Right atrium auricular region (tissue), 2 donors: ENCODE measurements at regions not wholly inside any gene's neighbourhood (a gene's known extent, or its start where the extent isn't known, plus 50 kb on each side); places are given as distances from the start of the nearest gene placed in this dataset.

Source experiments
- DNase-seq: peaks from one replicate; pipeline ENCODE4 v3.0.0-alpha.2; 2019; ENCODE audit warnings: low spot score
- H3K27ac ChIP-seq, 2 donors: fragments of 200-600 bp; sonication (generic); 1 replicate in 1 of 2; 2 replicates in 1 of 2; pipeline ENCODE4 v1.5.1; 2016 to 2019
- H3K27me3 ChIP-seq, 2 donors: fragments of 200-600 bp; sonication (generic); one replicate each; pipeline versions ENCODE4 v1.5.1 to v1.6.0; 2017 to 2019
- H3K36me3 ChIP-seq: fragments of 200-600 bp; sonication (generic); one replicate; pipeline ENCODE4 v1.5.1; 2016
- H3K4me1 ChIP-seq, 2 donors: fragments of 200-600 bp; sonication (generic); one replicate each; pipeline versions ENCODE4 v1.5.1 to v1.6.0; 2017 to 2019
- H3K4me3 ChIP-seq, 2 donors: fragments of 200-600 bp; sonication (generic); 1 replicate in 1 of 2; 2 replicates in 1 of 2; pipeline ENCODE4 v1.5.1; 2017 to 2019; ENCODE audit warnings: mild to moderate bottlenecking in 1 of 2, moderate library complexity in 1 of 2
- H3K9me3 ChIP-seq, 2 donors: fragments of 200-600 bp; sonication (generic); one replicate each; pipeline ENCODE4 v1.5.1; 2019
- CTCF ChIP-seq, 2 donors: fragments of 200-600 bp; sonication (generic); IDR thresholded peaks; one replicate each; pipeline ENCODE4 v1.5.1; 2019; ENCODE audit warnings: antibody characterized with exemption in 2 of 2

- no peaks in the 10 kb centered on the region for H3K9me3 ChIP-seq
- no peaks in the 10 kb centered on the region for H3K36me3 ChIP-seq
- TF ChIP-seq CTCF (IDR thresholded peaks at IDR 0.05): no peak
- no peaks in the 10 kb centered on the region for H3K27me3 ChIP-seq
- DNase-seq: no peak
- no peaks in the 10 kb centered on the region for H3K4me1 ChIP-seq
- H3K27ac ChIP-seq: no peak overlapping the region
- no peak overlapping the region for H3K4me3 ChIP-seq
Observed at GRCh38 chr7:124219681-124220080, 186.8 kb upstream of the TMEM229A start.

DNA sequence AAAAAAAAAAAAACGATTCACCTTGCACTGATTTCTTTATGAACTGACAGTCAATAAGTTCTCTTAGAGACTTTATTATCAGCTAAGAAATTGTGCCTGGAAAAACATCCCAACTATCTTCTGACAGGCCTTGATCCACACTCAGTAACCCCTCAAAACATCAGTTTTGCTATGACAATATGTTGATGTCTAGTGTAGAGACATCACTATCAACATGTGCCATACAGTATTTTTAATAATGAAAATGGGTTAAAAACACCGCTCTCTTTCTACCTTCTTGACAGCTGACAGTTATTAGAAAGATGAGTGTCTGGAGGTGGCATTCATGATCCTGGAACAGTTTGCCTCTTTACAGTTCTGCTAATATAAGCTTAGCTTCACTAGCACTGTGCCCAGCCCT, 175.8 kb upstream of the TMEM229A start:
- no peaks in the 10 kb centered on the region for H3K4me1 ChIP-seq
- no peak overlapping the region for H3K27ac ChIP-seq
- H3K36me3 ChIP-seq: no peaks in the 10 kb centered on the region
- no peak for TF ChIP-seq CTCF (IDR thresholded peaks at IDR 0.05)
- H3K4me3 ChIP-seq: no peak overlapping the region
- no peak for DNase-seq
- no peaks in the 10 kb centered on the region for H3K9me3 ChIP-seq
- H3K27me3 ChIP-seq: no peaks in the 10 kb centered on the region

DNA sequence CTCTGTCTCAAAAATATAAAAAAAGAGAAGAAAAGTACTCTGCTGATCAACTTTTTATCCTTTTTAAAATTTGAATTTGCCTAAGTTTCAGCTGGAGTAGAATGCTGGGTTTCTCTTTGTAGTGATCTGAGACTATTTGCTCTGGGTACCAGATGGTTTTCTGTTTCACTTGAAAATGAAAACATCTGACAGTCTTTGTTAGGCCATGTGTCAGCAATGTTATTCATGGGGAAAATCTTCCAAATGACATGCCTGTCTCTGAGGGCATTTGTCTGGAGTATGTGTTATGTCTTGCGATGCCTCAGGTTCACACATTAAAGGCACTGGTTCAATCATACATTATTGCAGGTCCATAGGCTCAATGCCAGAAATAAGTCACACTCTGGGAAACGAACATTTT, 175.3 kb upstream of the TMEM229A start:
- H3K4me3 ChIP-seq: no peak overlapping the region
- no peaks in the 10 kb centered on the region for H3K4me1 ChIP-seq
- no peak for DNase-seq
- H3K36me3 ChIP-seq: no peaks in the 10 kb centered on the region
- no peaks in the 10 kb centered on the region for H3K27me3 ChIP-seq
- no peak for TF ChIP-seq CTCF (IDR thresholded peaks at IDR 0.05)
- H3K9me3 ChIP-seq: no peaks in the 10 kb centered on the region
- no peak overlapping the region for H3K27ac ChIP-seq

GRCh38 chr7:124205526-124205925, 172.7 kb upstream of the TMEM229A start:
- Histone ChIP-seq H3K27me3 (no peaks in the 10 kb centered on the region), H3K9me3 (no peaks in the 10 kb centered on the region), H3K4me3 (no peak overlapping the region), H3K36me3 (no peaks in the 10 kb centered on the region), H3K27ac (no peak overlapping the region), H3K4me1 (no peaks in the 10 kb centered on the region)
- DNase-seq: no peak
- no peak for TF ChIP-seq CTCF (IDR thresholded peaks at IDR 0.05)

GRCh38 chr7:124202546-124202945, 169.7 kb upstream of the TMEM229A start:
- Histone ChIP-seq H3K27ac (no peak overlapping the region), H3K4me3 (no peak overlapping the region), H3K4me1 (no peaks in the 10 kb centered on the region), H3K9me3 (no peaks in the 10 kb centered on the region), H3K36me3 (no peaks in the 10 kb centered on the region), H3K27me3 (no peaks in the 10 kb centered on the region)
- TF ChIP-seq CTCF (IDR thresholded peaks at IDR 0.05): no peak
- DNase-seq: no peak

DNA sequence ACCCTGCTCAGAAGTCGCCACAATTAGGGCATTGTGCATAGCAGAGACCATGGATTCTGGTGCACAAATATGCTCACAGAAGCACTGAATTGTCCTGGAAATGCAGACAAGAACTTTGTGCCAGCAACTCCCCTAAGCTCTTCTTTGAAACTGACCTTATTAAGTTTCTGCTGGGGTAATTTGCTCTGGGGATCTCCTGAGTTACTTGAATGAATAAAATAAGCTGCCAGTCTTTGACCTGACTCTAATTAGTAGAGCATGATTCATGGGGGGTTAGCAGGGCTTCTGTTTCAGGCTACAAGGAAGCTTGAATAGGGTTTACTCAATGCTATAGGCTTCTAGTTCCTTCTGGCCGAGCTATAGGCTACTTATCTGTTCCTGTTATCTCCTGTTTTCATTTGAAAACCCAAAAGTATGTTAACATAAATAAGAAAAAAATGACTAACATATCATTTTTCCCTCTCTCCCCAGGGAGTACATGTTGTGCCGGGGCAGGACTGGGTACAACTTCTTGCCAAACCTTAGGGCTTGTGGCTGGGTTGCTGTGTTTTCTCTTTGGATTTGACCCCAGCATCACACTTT, 169.0 kb upstream of the TMEM229A start:
- TF ChIP-seq CTCF (IDR thresholded peaks at IDR 0.05): no peak
- Histone ChIP-seq H3K27ac (no peak overlapping the region), H3K9me3 (no peaks in the 10 kb centered on the region), H3K36me3 (no peaks in the 10 kb centered on the region), H3K4me1 (no peaks in the 10 kb centered on the region), H3K27me3 (no peaks in the 10 kb centered on the region), H3K4me3 (no peak overlapping the region)
- no peak for DNase-seq
